ENCODE measurements at regions not wholly inside any gene's neighbourhood (a gene's known extent, or its start where the extent isn't known, plus 50 kb on each side); places are given as distances from the start of the nearest gene placed in this dataset.
"Not testable (repeated sequence)": the region's sequence is repeated elsewhere in the genome, so short reads cannot be mapped to it uniquely, and the experiment has no call there.

DNA sequence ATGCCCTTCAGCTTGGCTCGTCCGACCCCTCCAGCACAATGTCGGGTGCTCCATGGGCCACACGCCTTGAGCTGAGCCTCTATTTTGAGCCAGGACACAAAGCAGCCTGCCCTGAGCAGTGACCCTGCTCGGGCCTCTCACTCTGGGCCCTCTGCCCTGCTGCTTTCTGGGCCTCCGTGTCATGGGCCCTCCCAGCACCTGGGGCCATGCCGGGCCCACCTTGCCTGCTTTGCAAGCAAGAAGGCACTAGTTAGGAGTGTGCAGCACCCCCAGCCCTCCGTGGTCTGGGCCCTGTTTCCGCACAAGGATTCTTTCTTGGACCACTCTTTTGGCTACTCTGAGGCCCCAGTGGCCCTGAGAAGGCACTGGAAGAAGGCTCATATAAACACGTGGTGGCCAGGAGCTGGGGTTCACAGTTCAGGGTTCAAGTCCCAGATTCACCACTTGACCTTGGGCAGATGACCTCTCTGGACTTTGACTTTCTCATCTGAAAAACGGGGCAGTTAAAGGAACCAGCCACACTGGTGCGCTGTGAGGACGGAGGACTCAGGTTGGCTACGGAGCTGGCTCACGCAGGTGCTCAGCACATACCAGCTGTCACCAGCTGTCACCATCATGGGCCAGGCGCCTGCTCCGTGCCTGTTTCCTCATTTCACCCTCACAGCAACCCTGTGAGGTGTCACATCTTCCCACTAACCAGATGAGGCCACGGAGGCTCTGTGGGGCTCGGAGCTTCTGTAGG is 166.0 kb upstream of the GSE1 start:
- in situ Hi-C loops (cut with MboI; ENCODE audit: low pct_unique_long_range_greater_than_20kb, low sequenced_read_pairs, unreplicated experiment): no loop called here
- TF ChIP-seq, protein P1, sequence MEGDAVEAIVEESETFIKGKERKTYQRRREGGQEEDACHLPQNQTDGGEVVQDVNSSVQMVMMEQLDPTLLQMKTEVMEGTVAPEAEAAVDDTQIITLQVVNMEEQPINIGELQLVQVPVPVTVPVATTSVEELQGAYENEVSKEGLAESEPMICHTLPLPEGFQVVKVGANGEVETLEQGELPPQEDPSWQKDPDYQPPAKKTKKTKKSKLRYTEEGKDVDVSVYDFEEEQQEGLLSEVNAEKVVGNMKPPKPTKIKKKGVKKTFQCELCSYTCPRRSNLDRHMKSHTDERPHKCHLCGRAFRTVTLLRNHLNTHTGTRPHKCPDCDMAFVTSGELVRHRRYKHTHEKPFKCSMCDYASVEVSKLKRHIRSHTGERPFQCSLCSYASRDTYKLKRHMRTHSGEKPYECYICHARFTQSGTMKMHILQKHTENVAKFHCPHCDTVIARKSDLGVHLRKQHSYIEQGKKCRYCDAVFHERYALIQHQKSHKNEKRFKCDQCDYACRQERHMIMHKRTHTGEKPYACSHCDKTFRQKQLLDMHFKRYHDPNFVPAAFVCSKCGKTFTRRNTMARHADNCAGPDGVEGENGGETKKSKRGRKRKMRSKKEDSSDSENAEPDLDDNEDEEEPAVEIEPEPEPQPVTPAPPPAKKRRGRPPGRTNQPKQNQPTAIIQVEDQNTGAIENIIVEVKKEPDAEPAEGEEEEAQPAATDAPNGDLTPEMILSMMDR (IDR thresholded peaks at IDR 0.05; ENCODE audit: extremely low read depth, insufficient read depth, missing control alignments): peak; percentile 20
- DNase-seq (ENCODE audit: low spot score): peak; percentile 73

- TF ChIP-seq, protein P1 (IDR thresholded peaks at IDR 0.05; ENCODE audit: extremely low read depth, insufficient read depth, missing control alignments): no peak
- no peak for DNase-seq (ENCODE audit: low spot score)
- in situ Hi-C loops (cut with MboI; ENCODE audit: low pct_unique_long_range_greater_than_20kb, low sequenced_read_pairs, unreplicated experiment): no loop called here
These were observed 165.3 kb upstream of the GSE1 start for GRCh38 chr16:85447693-85448313.

DNA sequence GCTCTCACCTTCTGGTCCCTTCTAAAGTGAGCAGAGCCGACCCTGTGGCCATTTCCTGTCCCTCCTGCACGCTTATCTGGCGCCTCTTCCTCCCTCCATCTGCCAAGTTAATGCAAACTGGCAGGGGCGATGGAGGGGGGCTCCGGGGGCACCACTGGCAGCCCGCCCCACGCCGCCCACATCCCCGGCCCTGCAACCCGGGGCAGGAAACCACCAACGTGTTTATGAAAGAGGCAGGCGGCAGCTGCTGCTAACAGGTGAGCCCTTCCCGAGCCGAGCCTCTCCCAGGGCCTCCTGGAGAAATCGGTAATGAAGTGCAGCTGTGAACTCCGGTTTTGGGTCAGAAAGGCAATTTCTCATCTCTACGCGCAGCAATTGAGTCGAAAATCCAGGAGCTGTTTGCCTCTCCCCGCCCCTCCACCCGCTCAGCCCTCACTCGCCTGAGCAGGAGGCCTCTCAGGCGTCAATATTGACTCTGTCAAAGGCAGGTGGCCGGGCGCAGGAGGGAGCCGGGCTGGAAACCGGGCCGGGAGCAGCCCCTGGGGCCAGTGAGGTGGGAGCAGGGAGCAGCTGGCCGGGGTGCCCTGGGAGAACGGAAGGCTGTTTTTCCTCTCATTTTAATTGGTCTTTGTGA is 164.4 kb upstream of the GSE1 start:
- no peak for DNase-seq (ENCODE audit: low spot score)
- TF ChIP-seq, protein P1 (IDR thresholded peaks at IDR 0.05; ENCODE audit: extremely low read depth, insufficient read depth, missing control alignments): no peak
- in situ Hi-C loops (cut with MboI; ENCODE audit: low pct_unique_long_range_greater_than_20kb, low sequenced_read_pairs, unreplicated experiment): no loop called here

- in situ Hi-C loops (cut with MboI; ENCODE audit: low pct_unique_long_range_greater_than_20kb, low sequenced_read_pairs, unreplicated experiment): no loop called here
- TF ChIP-seq, protein P1 (IDR thresholded peaks at IDR 0.05; ENCODE audit: extremely low read depth, insufficient read depth, missing control alignments): no peak
- DNase-seq (ENCODE audit: low spot score): no peak
These were observed 163.8 kb upstream of the GSE1 start for GRCh38 chr16:85449191-85449884.

DNA sequence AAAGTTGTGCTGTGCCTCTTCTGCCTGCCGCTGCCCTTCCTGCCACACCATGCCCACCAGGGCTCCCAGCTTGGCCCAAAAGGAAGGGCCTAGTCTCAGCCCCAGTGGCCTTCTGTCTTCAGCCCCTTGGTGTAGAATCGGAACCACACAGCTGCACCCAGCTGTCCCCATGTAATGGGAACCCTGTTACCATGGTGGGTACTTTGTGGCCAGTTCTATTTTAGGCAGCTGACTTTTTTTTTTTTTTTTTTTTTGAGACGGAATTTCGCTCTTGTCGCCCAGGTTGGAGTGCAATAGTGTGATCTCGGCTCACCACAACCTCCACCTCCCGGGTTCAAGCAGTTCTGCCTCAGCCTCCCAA is 163.3 kb upstream of the GSE1 start:
- in situ Hi-C loops (cut with MboI; ENCODE audit: low pct_unique_long_range_greater_than_20kb, low sequenced_read_pairs, unreplicated experiment): no loop called here
- TF ChIP-seq, protein P1 (IDR thresholded peaks at IDR 0.05; ENCODE audit: extremely low read depth, insufficient read depth, missing control alignments): no peak

GRCh38 chr16:85451142-85451541 is 162.0 kb upstream of the GSE1 start:
- DNase-seq (ENCODE audit: low spot score); in situ Hi-C loops (cut with MboI; ENCODE audit: low pct_unique_long_range_greater_than_20kb, low sequenced_read_pairs, unreplicated experiment): not testable (repeated sequence)

More for the DNA sequence above, 163.3 kb upstream of the GSE1 start:
- no peak for DNase-seq (ENCODE audit: low spot score)
